NCI-H1436 (cell line): ENCODE measurements at regions not wholly inside any gene's neighbourhood (a gene's known extent, or its start where the extent isn't known, plus 50 kb on each side); places are given as distances from the start of the nearest gene placed in this dataset.
"Not testable (repeated sequence)": the region's sequence is repeated elsewhere in the genome, so short reads cannot be mapped to it uniquely, and the experiment has no call there.

Experiments used
- DNase-seq: peaks from one replicate; lab custom pipeline; 2025; lab: John Stamatoyannopoulos, UW

DNA sequence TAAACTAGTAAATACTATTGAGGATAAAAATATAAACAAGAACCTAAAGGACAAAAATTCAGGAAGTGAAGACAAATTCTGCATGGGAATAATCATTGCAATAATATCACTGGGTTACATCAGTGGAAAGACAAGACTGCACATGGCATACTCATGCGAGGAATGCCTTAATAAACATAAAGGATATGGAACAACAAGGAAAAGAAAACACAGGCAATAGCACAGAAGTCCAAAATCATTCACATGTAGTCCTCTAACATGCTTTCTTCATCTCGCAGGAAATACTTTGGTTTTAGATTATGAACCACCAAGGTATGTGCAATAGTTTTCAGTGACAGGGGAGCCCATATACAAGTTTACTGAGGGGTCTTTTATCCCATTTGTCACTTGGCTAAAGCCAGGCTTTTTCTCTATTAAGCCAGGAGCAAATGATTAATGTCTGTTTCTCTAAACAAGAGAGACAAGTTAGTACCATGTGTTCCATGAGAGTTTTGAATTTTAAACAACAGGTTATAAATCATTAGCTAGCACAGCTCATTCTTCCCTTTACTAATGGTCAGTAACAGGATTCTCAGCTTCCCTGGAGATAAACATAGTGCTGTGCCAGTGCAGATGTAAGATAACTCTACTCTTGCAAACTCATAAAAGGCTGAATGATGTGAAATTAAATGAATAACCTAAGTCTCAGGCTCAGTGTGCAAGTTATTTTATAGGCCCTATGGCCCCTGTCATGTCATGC, 353.6 kb upstream of the FSIP2 start:
- no peak for DNase-seq

DNA sequence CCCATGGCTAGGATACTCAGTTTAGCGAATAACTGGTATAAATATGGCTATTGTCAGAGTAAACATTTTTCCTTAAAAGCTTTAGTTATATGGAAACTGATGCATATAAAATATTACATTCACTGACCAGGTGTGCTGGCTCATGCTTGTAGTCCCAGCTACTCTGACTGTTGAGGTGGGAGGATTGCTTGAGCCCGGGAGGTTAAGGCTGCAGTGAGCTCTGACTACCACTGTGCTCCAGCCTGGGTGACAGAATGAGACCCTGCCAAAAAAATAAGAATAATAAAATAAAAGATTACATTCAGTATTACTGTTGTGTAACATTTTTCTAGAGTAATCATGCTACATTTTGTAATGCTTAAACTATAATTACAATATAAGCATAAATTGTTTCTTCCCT, 350.4 kb upstream of the FSIP2 start:
- DNase-seq = no peak

DNA sequence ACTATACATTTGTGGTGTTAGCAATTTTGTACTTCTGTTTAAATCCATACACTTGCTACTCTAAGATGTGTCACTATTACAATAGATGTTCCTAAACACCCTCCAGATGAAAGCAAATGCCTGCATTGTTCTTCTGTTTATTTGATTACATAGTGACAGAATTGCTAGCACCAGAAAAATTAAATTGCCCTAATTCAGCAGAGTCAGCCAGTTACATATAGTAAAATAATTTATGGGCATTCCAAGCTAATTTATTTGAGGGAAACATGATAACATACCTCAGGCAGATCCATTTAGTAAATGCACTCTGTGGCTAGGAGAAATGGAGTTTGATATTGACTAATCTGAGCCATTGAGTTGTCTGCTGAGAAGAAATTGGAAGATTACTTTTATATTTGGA, 347.1 kb upstream of the FSIP2 start:
- no peak for DNase-seq

DNA sequence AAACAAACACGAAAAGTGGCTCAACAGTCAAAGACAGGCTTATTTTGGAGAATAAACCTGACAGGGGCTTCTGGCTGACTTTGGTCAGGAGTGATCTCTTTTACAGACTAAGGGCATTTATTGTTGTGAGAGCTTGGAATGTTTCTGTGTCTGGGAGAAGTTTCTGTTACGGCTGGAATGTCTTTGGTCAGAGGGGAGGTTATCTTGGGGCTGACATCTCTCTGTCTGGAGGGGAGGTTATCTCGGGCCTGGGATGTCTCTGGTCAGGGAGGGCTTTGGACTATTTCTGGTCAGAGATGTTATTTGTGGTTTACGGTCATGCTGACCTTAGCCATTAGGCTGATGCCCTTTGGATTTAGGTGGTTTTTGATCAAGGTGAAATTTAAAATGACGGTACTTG, 345.5 kb upstream of the FSIP2 start:
- DNase-seq = no peak

DNA sequence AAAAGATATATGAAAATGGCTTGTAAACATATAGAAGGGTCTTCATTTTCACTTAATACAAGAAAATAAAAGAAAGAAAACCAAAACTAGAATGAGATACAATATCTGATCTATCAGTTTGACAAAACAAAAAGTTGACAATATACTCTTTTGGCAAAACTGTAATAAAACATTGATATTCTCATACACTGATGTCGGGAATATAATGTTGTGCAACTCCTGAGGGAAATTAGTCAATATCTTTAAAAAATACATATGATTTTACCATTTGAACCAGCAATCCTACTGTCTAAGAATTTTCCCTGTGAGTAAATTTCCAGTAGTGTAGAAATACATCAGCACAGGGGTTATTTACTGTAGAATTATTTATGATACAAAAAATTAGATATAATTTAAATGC, 336.1 kb upstream of the FSIP2 start:
- no peak for DNase-seq

DNA sequence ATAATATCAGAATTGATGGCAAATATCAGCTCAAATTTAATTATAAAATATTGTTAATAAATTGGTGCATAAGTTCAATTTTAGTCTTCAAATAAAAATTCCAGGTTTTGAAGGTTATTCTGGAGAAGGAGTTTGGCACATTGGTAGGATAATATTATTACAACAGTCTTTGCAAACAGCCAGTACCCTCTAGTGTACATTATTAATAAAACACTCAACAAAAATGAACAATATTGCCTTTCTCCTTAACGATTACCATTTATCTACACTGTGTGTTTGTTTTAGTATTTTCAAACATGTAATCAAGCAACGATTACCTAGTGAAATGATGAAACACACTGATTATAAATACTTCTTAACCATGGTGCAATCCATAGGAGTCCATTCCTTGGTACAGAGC, 334.0 kb upstream of the FSIP2 start:
- no peak for DNase-seq

DNA sequence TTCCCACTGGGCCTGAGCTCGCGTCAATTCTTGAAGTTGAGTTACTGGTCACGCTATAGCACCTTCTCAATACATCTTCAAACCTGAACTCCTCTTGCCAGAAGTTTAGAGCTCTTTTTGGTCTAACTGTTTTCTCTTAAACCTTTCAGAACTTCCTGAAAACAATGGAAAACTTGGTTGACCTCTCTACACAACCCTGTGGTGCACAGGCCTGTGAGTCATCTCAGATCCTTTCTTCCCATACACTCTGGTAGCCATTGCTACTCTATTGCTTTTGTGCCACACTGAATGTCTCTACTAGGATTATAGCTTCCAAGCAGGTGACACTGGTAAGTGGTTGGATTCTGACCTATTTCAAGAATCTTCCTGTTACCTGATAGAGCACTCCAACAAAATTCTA, 321.5 kb upstream of the FSIP2 start:
- DNase-seq = no peak

DNA sequence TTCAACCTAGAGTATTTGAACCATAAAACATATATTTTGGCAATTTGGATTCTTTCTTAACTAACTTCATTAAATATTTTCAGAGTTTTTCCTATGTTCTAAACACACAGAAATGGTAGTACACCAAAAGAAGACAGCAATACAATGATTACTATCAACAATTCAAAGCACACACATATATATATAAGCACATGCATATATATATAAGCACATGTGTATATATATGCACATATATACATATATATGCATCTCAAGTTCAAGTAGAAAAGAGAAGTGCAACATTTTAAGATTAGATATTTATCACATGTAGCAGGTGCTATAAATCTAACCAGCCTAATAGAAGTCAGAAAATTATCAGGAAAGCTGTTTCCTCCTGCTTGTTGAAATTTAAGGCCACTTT, 320.9 kb upstream of the FSIP2 start:
- DNase-seq = no peak

DNA sequence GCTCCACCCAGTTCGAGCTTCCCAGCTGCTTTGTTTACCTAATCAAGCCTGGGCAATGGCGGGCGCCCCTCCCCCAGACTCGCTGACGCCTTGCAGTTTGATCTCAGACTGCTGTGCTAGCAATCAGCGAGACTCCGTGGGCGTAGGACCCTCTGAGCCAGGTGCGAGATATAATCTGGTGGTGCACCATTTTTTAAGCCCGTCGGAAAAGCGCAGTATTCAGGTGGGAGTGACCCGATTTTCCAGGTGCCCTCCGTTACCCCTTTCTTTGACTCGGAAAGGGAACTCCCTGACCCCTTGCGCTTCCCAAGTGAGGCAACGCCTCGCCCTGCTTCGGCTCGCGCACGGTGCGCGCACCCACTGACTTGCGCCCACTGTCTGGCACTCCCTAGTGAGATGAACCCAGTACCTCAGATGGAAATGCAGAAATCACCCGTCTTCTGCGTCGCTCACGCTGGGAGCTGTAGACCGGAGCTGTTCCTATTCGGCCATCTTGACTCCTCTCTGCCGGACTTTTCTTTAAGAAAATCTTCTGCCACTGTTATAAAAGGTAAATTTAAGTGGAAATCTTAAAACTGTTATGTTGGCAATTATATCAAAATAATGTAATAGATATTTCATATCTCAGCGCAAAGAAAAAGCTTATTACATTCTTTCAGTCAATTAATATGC, 313.5 kb upstream of the FSIP2 start:
- DNase-seq = not testable (repeated sequence)

DNA sequence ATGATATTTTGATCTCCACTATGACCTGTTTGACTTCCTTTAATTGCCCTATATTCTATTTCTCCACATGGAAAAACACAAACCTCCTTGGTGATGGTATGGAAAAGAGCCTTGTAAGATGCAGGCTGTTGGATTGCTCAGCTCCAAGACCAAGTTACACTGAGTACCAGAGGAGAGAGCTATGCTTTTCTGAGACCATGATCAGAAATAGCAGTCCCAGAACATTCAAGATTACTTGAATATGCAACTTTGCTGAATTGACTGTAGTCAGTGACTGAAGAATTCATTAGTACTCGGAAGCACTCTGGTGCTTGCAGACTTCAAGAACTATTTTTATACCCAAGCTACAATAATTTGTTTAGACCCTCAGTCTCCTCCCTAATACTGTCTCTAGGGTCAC, 310.6 kb upstream of the FSIP2 start:
- no peak for DNase-seq

DNA sequence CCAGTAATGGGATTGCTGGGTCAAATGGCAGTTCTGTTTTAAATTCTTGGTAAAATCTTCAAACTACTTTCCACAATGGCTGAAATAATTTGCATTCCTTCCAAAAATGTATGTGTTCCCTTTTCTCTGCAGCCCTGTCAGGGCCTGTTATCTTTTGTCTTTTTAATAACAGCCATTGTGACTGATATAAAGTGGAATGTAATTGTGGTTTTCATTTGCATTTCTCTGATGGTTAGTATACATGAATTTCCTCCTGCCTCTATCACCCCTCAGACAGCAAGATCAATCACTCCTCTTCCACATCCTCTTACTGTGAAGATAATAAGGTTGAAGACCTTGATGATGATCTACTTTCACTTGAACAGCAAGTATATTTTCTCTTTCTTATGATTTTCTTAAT, 304.8 kb upstream of the FSIP2 start:
- no peak for DNase-seq

DNA sequence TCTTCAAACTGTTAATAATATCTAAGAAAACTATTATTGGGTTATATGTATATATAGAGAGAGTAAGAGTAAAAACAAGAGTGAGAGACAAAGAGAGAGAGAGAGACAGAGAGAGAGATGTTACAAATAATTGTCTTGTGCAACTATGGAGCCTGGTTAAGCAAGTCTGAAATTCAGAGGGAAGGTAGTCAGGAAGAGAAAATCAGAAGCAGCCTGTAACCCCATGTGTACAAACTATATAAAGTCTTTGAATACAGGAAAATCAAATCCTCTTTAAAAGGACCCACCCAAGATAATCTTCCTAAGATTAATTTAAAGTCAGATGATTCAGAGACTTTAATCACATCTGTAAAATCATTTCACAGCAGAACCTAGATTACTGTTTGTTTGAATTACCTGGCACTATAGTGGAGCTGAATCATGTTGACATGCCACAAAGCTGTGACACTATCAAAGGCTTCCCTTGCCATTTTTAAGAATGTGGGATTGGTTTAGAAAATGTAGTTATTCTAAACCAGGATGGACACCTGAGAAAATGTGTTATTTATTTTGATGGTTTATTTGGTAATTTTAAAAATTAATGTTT, 301.7 kb upstream of the FSIP2 start:
- DNase-seq = no peak

DNA sequence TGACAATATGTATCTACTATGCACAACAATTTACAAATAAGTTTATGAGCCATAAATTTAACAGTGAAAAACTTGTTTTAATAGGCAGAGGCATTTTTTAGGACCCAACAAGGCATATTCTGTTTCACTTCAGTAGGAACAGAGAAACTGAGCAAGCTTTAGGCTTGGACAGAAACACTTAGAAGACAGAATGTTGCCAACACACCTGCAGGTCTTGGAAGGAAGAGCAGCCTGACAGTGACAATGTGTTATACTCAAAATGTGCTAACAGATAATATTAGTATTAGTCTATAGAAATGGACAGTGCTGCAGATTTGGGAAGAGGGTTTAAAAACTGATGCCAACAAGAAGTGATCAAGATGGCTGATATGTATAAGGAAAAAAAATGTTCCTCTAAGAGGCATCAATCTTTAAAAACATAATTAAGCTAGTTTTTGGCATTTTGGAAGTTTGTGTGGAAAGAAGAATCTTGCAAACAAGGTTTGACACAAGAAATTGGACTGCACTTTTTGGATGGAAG, 297.1 kb upstream of the FSIP2 start:
- no peak for DNase-seq

DNA sequence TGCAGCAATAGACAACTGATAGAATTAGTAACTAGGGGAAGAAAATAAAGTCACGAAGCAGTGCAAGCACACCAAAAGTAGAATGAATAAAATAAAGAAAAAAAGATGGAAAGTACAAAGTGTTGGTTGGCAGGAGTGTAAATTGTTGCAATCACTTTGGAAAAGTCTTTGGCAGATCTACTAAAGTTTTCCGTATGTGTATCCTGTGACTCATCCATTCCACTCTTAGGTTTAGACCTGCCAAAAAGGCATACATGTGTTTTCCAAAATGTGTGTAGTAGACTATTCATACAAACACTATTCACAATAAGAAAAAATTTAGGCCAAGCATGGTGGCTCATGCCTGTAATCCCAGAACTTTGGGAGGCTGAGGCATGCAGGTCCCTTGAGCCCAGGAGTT, 282.1 kb upstream of the FSIP2 start:
- DNase-seq = no peak

DNA sequence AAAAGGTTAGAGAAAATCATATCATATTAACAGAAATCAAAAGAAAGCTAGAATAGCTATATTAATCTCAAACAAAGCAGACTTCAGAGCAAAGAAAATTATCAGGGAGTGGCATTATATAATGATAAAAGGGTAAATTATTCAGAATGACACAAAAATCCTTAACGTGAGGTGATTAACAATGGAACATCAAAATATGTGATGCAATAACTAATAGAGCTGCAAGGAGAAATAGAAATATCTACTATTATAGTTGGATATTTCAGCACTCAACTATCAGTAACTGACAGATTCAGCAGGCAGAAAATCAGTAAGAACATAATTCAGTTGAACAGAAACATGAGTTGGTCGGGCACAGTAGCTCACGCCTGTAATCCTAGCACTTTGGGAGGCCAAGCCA, 275.1 kb upstream of the FSIP2 start:
- DNase-seq = no peak

DNA sequence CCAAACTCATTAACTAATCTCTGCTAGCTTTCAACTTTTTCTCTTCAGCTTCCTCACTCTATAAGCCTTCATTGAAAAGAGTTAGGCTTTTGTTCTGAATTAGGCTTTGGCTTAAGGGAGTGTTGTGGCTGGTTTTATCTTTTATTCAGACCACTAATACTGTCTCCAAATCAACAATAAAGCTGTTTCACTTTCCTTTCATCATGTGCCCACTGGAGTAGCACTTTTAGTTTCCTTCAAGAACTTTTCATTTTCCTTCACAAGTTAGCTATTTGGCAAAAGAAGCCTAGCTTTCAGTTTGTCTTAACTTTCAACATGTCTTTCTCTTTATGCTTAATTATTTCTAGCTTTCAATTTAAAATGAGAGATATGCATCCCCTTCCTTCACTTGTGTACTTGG, 271.7 kb upstream of the FSIP2 start:
- no peak for DNase-seq

DNA sequence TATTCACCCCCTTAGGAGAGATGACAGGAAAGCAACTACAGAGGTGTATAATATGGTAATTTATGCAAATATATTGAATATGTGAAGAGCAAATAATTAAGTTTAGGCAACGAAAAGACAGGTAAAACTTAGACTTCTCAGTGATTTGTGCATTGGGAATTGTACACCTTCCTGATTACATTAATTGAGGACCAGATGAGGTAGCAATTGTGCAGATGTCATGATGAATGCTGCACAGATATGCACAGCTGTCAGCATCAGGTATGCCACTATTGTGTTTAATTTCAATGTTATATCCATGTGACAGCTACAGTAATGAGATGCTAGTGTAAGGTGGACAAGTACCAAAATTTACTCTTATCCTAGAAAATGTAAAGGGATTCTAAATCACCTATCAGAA, 267.2 kb upstream of the FSIP2 start:
- no peak for DNase-seq

DNA sequence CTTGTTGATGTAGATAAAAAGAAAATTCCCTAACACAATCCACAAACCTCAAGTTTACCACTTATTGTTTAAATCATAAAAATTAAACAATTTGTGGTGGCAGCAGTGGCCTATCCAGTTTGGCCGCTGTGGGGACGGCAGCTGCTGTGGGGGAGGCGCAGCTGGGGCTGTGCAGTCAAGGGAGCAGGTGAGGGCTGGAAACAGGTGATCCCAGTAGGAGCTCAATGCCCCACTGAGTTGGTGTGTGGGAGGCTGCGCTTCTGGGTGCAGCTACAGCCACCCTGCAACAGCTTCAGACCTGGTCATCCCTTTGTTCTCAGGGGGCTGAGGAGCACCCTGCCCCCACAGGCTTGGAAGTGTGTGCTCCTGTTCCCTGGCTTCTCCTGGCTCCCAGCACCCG, 266.0 kb upstream of the FSIP2 start:
- no peak for DNase-seq

DNA sequence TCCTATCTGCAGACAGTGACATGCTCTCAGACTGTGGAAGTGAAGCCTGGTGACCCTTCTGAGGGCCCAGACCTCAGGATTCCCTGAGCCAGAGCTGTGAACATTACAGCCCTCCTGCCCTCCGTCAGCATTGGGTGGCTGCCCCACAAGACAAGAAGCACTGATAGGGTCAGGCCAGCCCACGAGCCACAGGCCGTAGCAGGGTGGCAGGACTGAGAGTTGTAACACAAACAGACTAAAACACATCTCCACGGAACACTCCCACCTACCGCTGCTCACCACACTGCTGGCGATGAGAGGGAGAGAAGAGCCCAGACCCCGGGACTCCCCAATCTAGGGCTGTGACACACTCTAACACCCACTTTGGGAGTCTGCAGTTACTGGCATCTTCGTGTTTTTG, 264.8 kb upstream of the FSIP2 start:
- DNase-seq = no peak

DNA sequence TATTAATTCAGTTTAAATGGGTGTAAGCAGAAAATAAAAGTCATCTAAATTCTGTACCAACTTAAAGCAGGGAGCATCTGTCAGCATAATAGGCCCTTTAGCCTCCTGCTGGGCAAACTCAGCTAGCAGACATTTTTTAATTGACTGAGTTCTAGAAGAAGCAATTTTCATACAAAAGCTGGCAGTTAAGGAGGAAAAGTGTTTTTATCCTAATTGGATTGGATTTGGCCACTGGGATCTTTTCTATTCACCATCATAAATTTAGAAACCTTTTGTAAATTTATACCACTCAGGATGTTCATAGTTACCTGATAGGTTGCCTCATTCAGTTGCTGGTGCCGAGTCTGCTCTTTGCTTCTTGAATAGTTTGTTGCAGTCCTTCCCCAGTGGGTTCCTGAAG, 262.7 kb upstream of the FSIP2 start:
- DNase-seq = peak; percentile 90

DNA sequence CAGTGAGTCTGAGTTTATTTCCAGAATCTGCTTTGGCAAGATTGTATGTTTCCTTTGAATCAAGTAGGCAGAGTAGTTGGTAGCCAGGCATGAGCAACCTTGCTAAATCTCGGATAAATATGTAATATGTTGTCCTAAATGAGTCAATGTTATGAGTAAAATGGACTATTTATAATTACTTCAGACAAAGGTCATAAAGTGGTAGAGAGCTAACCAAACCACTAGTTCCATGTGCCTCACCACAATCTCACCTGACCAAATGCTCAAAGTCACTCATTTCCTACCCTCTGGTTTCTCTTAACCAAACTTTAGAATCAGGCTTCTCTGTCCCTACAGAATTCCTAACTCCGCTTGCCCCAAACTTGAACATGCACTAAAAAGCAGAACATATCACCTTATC, 261.2 kb upstream of the FSIP2 start:
- no peak for DNase-seq

DNA sequence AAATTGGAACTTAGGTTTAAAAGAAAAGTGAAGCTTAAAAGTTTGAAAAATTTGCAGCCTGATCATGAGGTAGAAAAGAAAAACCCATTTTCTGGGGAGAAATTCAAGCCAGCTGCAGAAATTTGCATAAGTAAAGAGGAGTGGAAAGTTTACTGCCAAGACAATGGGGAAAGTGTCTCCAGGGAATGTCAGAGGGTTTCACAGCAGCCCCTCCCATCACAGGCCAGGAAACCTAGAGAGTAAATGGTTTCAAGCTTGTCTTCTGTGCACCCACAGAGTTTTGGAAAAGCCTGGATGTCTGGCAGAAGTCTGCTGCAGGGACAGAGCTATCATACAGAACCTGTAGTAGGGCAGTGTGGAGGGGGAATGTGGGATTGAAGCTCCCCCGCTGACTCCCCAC, 254.0 kb upstream of the FSIP2 start:
- no peak for DNase-seq

DNA sequence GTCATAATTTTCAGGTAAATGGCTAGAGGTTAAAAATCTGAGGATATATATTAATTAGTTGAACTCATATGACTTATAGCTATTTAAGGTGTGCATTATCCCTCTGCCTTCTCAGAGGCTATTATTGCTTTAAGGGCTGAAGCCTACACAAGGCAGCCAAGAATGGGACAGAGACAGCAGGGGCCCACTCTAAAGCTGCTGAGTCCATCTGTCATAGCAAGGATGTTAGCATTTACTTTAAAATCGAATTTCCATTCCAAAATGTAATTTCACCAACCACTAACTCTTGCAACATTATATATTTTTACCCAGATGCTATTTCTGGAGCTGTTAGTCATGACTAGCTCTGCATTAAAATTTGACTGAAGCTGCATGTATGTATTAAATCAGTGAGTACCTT, 236.3 kb upstream of the FSIP2 start:
- DNase-seq = no peak

DNA sequence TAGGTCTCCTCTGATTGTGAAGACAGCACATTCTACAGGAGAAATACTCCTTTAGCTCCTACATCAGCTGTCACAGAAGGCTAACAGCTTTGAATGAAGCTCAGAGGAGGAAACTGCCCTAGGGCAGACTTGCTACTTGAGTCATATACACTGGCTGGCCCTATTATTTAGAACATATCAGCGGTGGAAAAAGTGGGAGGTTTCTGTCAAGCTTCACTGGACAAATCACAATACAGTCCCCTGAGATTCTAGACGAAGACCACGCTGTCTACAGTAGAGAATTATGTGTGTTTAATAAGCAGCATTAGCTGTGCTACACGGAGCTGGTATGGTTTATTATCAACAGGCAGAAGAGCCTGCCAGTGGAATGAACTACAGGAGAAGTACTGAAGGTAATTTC, 230.9 kb upstream of the FSIP2 start:
- peak; percentile 85 for DNase-seq
